T-helper 22 cell (primary cell): ENCODE measurements at regions not wholly inside any gene's neighbourhood (a gene's known extent, or its start where the extent isn't known, plus 50 kb on each side); places are given as distances from the start of the nearest gene placed in this dataset.

ENCODE experiments used
- DNase-seq: peaks from one replicate; pipeline ENCODE4 v3.0.0-alpha.2; 2020; ENCODE audit warnings: low read depth

GRCh38 chr3:181764544-181764943, 52.8 kb downstream of the SOX2 start:
- DNase-seq: no peak

GRCh38 chr3:181770296-181770695, 58.6 kb downstream of the SOX2 start:
- DNase-seq: no peak

- DNase-seq: no peak
Measured at GRCh38 chr3:181771120-181771519, 59.4 kb downstream of the SOX2 start.

GRCh38 chr3:181772166-181772565, 60.4 kb downstream of the SOX2 start:
- DNase-seq: no peak

- DNase-seq: no peak
Measured at GRCh38 chr3:181773921-181774320, 62.2 kb downstream of the SOX2 start.

- DNase-seq: no peak
Measured at GRCh38 chr3:181782306-181782954, 70.7 kb downstream of the SOX2 start.

- no peak for DNase-seq
Measured at GRCh38 chr3:181790561-181790960, 78.8 kb downstream of the SOX2 start.

- DNase-seq: no peak
Measured at GRCh38 chr3:181791056-181791955, 79.6 kb downstream of the SOX2 start.

- no peak for DNase-seq
Measured at GRCh38 chr3:181793006-181793405, 81.3 kb downstream of the SOX2 start.

GRCh38 chr3:181794011-181794790, 82.5 kb downstream of the SOX2 start:
- no peak for DNase-seq

- DNase-seq: no peak
Measured at GRCh38 chr3:181796641-181797040, 84.9 kb downstream of the SOX2 start.

- DNase-seq: no peak
Measured at GRCh38 chr3:181797431-181797830, 85.7 kb downstream of the SOX2 start.

- DNase-seq: no peak
Measured at GRCh38 chr3:181805703-181806102, 94.0 kb downstream of the SOX2 start.

GRCh38 chr3:181808053-181808452, 96.3 kb downstream of the SOX2 start:
- DNase-seq: no peak

- no peak for DNase-seq
Measured at GRCh38 chr3:181823716-181824115, 112.0 kb downstream of the SOX2 start.

- no peak for DNase-seq
Measured at GRCh38 chr3:181824961-181825360, 113.2 kb downstream of the SOX2 start.

- DNase-seq: no peak
Measured at GRCh38 chr3:181839039-181839915, 127.6 kb downstream of the SOX2 start.

- DNase-seq: no peak
Measured at GRCh38 chr3:181839916-181840297, 128.2 kb downstream of the SOX2 start.

- DNase-seq: no peak
Measured at GRCh38 chr3:181844211-181844610, 132.5 kb downstream of the SOX2 start.

GRCh38 chr3:181847276-181847675, 135.6 kb downstream of the SOX2 start:
- DNase-seq: no peak

- DNase-seq: no peak
Measured at GRCh38 chr3:181851063-181851462, 139.3 kb downstream of the SOX2 start.

- DNase-seq: no peak
Measured at GRCh38 chr3:181855825-181856224, 144.1 kb downstream of the SOX2 start.
